ENCODE measurements at regions not wholly inside any gene's neighbourhood (a gene's known extent, or its start where the extent isn't known, plus 50 kb on each side); places are given as distances from the start of the nearest gene placed in this dataset.

DNA sequence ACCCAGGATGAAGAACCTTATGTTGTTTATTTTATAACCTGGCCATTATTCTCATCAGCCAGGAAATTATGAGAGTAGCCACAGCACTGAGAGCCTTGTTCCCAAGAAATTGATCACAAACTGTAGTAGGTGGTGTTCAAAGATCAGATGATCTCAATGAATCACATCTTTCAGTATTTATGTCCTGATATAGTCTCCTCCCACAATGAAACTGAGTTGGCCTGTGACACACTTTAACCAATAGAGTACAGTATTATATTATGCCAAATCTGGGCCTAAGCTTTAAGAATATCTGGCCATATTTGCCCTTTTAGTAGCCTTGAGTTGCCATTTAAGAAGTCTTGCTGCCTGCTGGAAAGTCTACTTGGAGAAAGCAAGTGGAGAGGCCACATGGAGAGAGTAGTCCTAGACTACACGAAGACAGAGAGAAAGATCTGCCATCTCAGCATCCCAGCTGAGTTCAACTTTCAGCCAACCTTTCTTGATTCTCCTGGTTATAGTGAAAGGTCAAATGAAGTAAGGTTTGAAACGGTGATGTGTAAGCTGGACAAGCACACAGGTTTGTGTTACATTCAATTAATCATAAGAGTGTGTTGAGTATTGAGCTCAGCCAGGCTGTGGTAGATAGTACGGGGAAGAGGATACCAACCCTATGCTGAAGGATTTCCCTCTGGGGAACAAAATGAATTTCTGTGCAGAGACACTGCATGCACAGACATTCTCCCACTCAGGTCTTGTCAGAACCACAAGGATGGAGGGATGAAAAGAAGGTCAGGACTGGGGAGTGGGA is 561.8 kb downstream of the SOX6 start:
- Histone ChIP-seq H3K4ac (ENCODE audit: low read length) (no peak overlapping the region), H3K79me1 (ENCODE audit: low read depth, low read length) (no peaks in the 10 kb centered on the region), H3K18ac (ENCODE audit: low read length) (no peak overlapping the region), H2BK15ac (ENCODE audit: low read length) (no peak overlapping the region), H3K4me1 (ENCODE audit: control insufficient read depth in 2 of 2, insufficient read depth in 1 of 2, low read depth in 1 of 2, low read length in 2 of 2) (no peaks in the 10 kb centered on the region), H2BK5ac (ENCODE audit: low read length) (no peak overlapping the region), H3K23ac (ENCODE audit: low read depth, low read length, poor library complexity) (no peak overlapping the region), H3K9ac (ENCODE audit: low read depth, low read length, poor library complexity) (no peak overlapping the region), H3K27ac (replicated peaks; ENCODE audit: low read length) (no peak overlapping the region), H3K27me3 (ENCODE audit: control insufficient read depth in 3 of 3, insufficient read depth in 3 of 3, low read depth in 1 of 3, low read length in 3 of 3) (no peaks in the 10 kb centered on the region), H3K36me3 (replicated peaks in 1 of 2; ENCODE audit: control insufficient read depth in 2 of 2, insufficient read depth in 2 of 2, low read length in 2 of 2) (no peaks in the 10 kb centered on the region), H2AFZ (ENCODE audit: low read length) (no peak overlapping the region), H4K8ac (ENCODE audit: low read depth, low read length) (no peak overlapping the region), H3K14ac (ENCODE audit: low read length) (no peak overlapping the region), H3K9me3 (replicated peaks in 1 of 2; ENCODE audit: control insufficient read depth in 2 of 2, insufficient read depth in 1 of 2, low read depth in 1 of 2, low read length in 2 of 2) (no peaks in the 10 kb centered on the region), H2AK5ac (ENCODE audit: low read depth, low read length) (no peak overlapping the region), H2BK12ac (ENCODE audit: low read length) (no peak overlapping the region), H3K4me2 (ENCODE audit: insufficient read depth, low read length, poor library complexity, severe bottlenecking) (no peak overlapping the region), H4K91ac (ENCODE audit: low read depth, low read length, poor library complexity) (no peak overlapping the region), H2BK120ac (ENCODE audit: low read depth, low read length) (no peak overlapping the region), H3K4me3 (ENCODE audit: low read length in 2 of 2) (no peak overlapping the region)
- no CpG with 5 or more reads among the region's 3 CpGs for WGBS, 2 donors (ENCODE audit: extremely low coverage in 2 of 2, insufficient read length in 2 of 2, insufficient replicate concordance in 1 of 2)
- DNase-seq (ENCODE audit: low spot score): no peak

GRCh38 chr11:15795378-15795777 is 561.0 kb downstream of the SOX6 start:
- Histone ChIP-seq H2BK5ac (ENCODE audit: low read length) (no peak overlapping the region), H2AFZ (ENCODE audit: low read length) (no peak overlapping the region), H3K18ac (ENCODE audit: low read length) (no peak overlapping the region), H3K36me3 (replicated peaks in 1 of 2; ENCODE audit: control insufficient read depth in 2 of 2, insufficient read depth in 2 of 2, low read length in 2 of 2) (no peaks in the 10 kb centered on the region), H4K8ac (ENCODE audit: low read depth, low read length) (no peak overlapping the region), H3K27me3 (ENCODE audit: control insufficient read depth in 3 of 3, insufficient read depth in 3 of 3, low read depth in 1 of 3, low read length in 3 of 3) (no peaks in the 10 kb centered on the region), H2BK12ac (ENCODE audit: low read length) (no peak overlapping the region), H2AK5ac (ENCODE audit: low read depth, low read length) (no peak overlapping the region), H4K91ac (ENCODE audit: low read depth, low read length, poor library complexity) (no peak overlapping the region), H2BK120ac (ENCODE audit: low read depth, low read length) (no peak overlapping the region), H3K9me3 (replicated peaks in 1 of 2; ENCODE audit: control insufficient read depth in 2 of 2, insufficient read depth in 1 of 2, low read depth in 1 of 2, low read length in 2 of 2) (no peaks in the 10 kb centered on the region), H3K23ac (ENCODE audit: low read depth, low read length, poor library complexity) (no peak overlapping the region), H2BK15ac (ENCODE audit: low read length) (no peak overlapping the region), H3K79me1 (ENCODE audit: low read depth, low read length) (no peaks in the 10 kb centered on the region), H3K4me3 (ENCODE audit: low read length in 2 of 2) (no peak overlapping the region), H3K4me1 (ENCODE audit: control insufficient read depth in 2 of 2, insufficient read depth in 1 of 2, low read depth in 1 of 2, low read length in 2 of 2) (peaks cover 0 to 1% of the 10 kb centered on the region in 2 donors), H3K4ac (ENCODE audit: low read length) (no peak overlapping the region), H3K9ac (ENCODE audit: low read depth, low read length, poor library complexity) (no peak overlapping the region), H3K27ac (replicated peaks; ENCODE audit: low read length) (no peak overlapping the region), H3K4me2 (ENCODE audit: insufficient read depth, low read length, poor library complexity, severe bottlenecking) (no peak overlapping the region), H3K14ac (ENCODE audit: low read length) (no peak overlapping the region)
- DNase-seq (ENCODE audit: low spot score): no peak
- WGBS, 2 donors (ENCODE audit: extremely low coverage in 2 of 2, insufficient read length in 2 of 2, insufficient replicate concordance in 1 of 2): no CpG with 5 or more reads among the region's 2 CpGs

DNA sequence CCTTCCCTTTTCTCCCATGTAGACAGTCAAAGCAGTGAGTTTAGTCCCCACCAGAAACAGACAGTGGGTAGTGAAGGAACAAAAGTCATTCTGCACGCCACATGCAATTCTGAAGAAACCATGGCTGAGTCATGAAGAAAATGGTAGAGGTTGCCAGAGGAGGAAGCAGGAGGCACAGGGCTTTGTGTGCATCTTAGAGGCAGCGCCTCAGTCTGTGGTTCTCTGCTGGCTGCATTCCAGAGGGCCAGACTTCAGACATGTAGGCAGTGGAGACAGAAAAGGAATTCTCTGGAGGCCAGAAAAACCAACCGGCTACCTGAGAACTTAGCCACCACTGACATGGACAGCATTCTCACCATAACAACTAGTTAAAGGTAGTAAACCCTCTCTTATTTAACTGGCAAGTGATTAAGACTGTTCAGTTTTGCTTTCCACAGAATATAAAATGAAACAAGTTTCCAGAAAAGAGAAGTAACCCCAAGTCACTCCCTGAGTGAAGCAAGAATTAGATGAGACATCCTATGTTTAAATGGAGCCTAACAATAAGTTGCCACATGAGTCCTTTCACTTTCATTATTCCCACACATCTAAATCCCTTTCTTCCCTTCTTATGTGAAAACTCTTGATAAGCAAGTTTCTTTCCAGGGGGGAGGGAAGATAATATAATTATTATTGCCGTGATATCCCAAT is 556.1 kb downstream of the SOX6 start:
- no CpG with 5 or more reads among the region's 4 CpGs for WGBS, 2 donors (ENCODE audit: extremely low coverage in 2 of 2, insufficient read length in 2 of 2, insufficient replicate concordance in 1 of 2)
- H2AK5ac ChIP-seq (ENCODE audit: low read depth, low read length): no peak overlapping the region
- H3K9me3 ChIP-seq (replicated peaks in 1 of 2; ENCODE audit: control insufficient read depth in 2 of 2, insufficient read depth in 1 of 2, low read depth in 1 of 2, low read length in 2 of 2): no peaks in the 10 kb centered on the region
- H3K14ac ChIP-seq (ENCODE audit: low read length): no peak overlapping the region
- H3K4ac ChIP-seq (ENCODE audit: low read length): no peak overlapping the region
- no peaks in the 10 kb centered on the region for H3K79me1 ChIP-seq (ENCODE audit: low read depth, low read length)
- no peak for DNase-seq (ENCODE audit: low spot score)
- H3K36me3 ChIP-seq (replicated peaks in 1 of 2; ENCODE audit: control insufficient read depth in 2 of 2, insufficient read depth in 2 of 2, low read length in 2 of 2): no peaks in the 10 kb centered on the region
- H3K18ac ChIP-seq (ENCODE audit: low read length): no peak overlapping the region
- no peak overlapping the region for H3K4me2 ChIP-seq (ENCODE audit: insufficient read depth, low read length, poor library complexity, severe bottlenecking)
- H4K8ac ChIP-seq (ENCODE audit: low read depth, low read length): no peak overlapping the region
- H3K4me3 ChIP-seq (ENCODE audit: low read length in 2 of 2): no peak overlapping the region
- no peak overlapping the region for H3K9ac ChIP-seq (ENCODE audit: low read depth, low read length, poor library complexity)
- H3K27ac ChIP-seq (replicated peaks; ENCODE audit: low read length): no peak overlapping the region
- H2BK12ac ChIP-seq (ENCODE audit: low read length): no peak overlapping the region
- no peak overlapping the region for H2BK15ac ChIP-seq (ENCODE audit: low read length)
- no peak overlapping the region for H4K91ac ChIP-seq (ENCODE audit: low read depth, low read length, poor library complexity)
- H3K27me3 ChIP-seq (ENCODE audit: control insufficient read depth in 3 of 3, insufficient read depth in 3 of 3, low read depth in 1 of 3, low read length in 3 of 3): no peaks in the 10 kb centered on the region
- H2BK120ac ChIP-seq (ENCODE audit: low read depth, low read length): no peak overlapping the region
- H3K4me1 ChIP-seq (ENCODE audit: control insufficient read depth in 2 of 2, insufficient read depth in 1 of 2, low read depth in 1 of 2, low read length in 2 of 2): peaks cover 0 to 4% of the 10 kb centered on the region in 2 donors
- H2BK5ac ChIP-seq (ENCODE audit: low read length): no peak overlapping the region
- no peak overlapping the region for H3K23ac ChIP-seq (ENCODE audit: low read depth, low read length, poor library complexity)
- no peak overlapping the region for H2AFZ ChIP-seq (ENCODE audit: low read length)

DNA sequence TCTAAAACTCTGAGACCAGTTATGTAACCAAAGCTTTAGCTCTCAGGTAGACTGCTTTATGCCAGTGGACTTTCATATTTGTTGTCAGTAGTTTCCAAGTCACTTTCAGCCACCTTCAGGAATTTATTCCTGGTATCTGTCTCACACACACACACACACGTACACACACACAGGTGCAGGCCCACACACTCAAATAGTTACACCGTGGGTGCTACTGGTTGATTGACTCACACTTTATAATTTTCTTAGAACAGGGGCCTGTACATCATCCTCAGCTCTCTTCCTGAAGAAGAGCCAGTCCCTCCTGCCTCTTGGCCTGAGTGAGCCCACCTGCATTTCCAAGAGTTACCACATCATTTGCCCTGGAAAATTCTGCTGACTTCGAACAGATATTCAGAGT is 555.2 kb downstream of the SOX6 start:
- Histone ChIP-seq H3K4me2 (ENCODE audit: insufficient read depth, low read length, poor library complexity, severe bottlenecking) (no peak overlapping the region), H4K91ac (ENCODE audit: low read depth, low read length, poor library complexity) (no peak overlapping the region), H3K23ac (ENCODE audit: low read depth, low read length, poor library complexity) (no peak overlapping the region), H3K36me3 (replicated peaks in 1 of 2; ENCODE audit: control insufficient read depth in 2 of 2, insufficient read depth in 2 of 2, low read length in 2 of 2) (no peaks in the 10 kb centered on the region), H3K14ac (ENCODE audit: low read length) (no peak overlapping the region), H3K9ac (ENCODE audit: low read depth, low read length, poor library complexity) (no peak overlapping the region), H3K4me3 (ENCODE audit: low read length in 2 of 2) (no peak overlapping the region), H3K18ac (ENCODE audit: low read length) (no peak overlapping the region), H2BK5ac (ENCODE audit: low read length) (no peak overlapping the region), H2BK12ac (ENCODE audit: low read length) (no peak overlapping the region), H3K4ac (ENCODE audit: low read length) (no peak overlapping the region), H2AFZ (ENCODE audit: low read length) (no peak overlapping the region), H3K4me1 (ENCODE audit: control insufficient read depth in 2 of 2, insufficient read depth in 1 of 2, low read depth in 1 of 2, low read length in 2 of 2) (peaks cover 0 to 4% of the 10 kb centered on the region in 2 donors), H3K9me3 (replicated peaks in 1 of 2; ENCODE audit: control insufficient read depth in 2 of 2, insufficient read depth in 1 of 2, low read depth in 1 of 2, low read length in 2 of 2) (no peaks in the 10 kb centered on the region), H2BK120ac (ENCODE audit: low read depth, low read length) (no peak overlapping the region), H2AK5ac (ENCODE audit: low read depth, low read length) (no peak overlapping the region), H3K27ac (replicated peaks; ENCODE audit: low read length) (no peak overlapping the region), H3K27me3 (ENCODE audit: control insufficient read depth in 3 of 3, insufficient read depth in 3 of 3, low read depth in 1 of 3, low read length in 3 of 3) (peaks cover 0 to 3% (median 0%) of the 10 kb centered on the region in 3 experiments), H4K8ac (ENCODE audit: low read depth, low read length) (no peak overlapping the region), H2BK15ac (ENCODE audit: low read length) (no peak overlapping the region), H3K79me1 (ENCODE audit: low read depth, low read length) (no peaks in the 10 kb centered on the region)
- WGBS, 2 donors (ENCODE audit: extremely low coverage in 2 of 2, insufficient read length in 2 of 2, insufficient replicate concordance in 1 of 2): no CpG with 5 or more reads among the region's 3 CpGs
- DNase-seq (ENCODE audit: low spot score): no peak

Data from neuronal stem cell (in vitro differentiated cells).